Activated B cell treated with CpG ODN at 0.5 μM for 24 hours (primary cell): ENCODE measurements at regions not wholly inside any gene's neighbourhood (a gene's known extent, or its start where the extent isn't known, plus 50 kb on each side); places are given as distances from the start of the nearest gene placed in this dataset.

Source experiments
- ATAC-seq: fragments of 200-7000 bp; cut with Tn5 transposase; one replicate; pipeline ENCODE4 v1.10.0; 2021; ENCODE audit warnings: low read depth, mild to moderate bottlenecking, moderate library complexity
- CTCF ChIA-PET: fragments of 350-600 bp; sonication (Branson Sonifier 250); formaldehyde crosslinking; loops from one replicate; lab custom pipeline; 2021; ENCODE audit warnings: antibody characterized with exemption; lab: Charles Lee
- POLR2A ChIA-PET: fragments of 350-600 bp; sonication (Branson Sonifier 250); formaldehyde crosslinking; loops from one replicate; lab custom pipeline; 2021; ENCODE audit warnings: antibody characterized with exemption; lab: Charles Lee
- DNase-seq: peaks from one replicate; pipeline ENCODE4 v3.0.0; 2022
- H3K27ac Mint-ChIP-seq: one replicate; pipeline ENCODE4 v1.8.0; 2020; ENCODE audit warnings: mixed read lengths
- H3K27me3 Mint-ChIP-seq: one replicate; pipeline ENCODE4 v1.8.0; 2021; ENCODE audit warnings: mixed read lengths
- H3K36me3 Mint-ChIP-seq: one replicate; pipeline ENCODE4 v1.8.0; 2021; ENCODE audit warnings: low read depth, mixed read lengths
- H3K4me1 Mint-ChIP-seq: one replicate; pipeline ENCODE4 v1.8.0; 2021; ENCODE audit warnings: mixed read lengths
- H3K4me3 Mint-ChIP-seq: one replicate; pipeline ENCODE4 v1.8.0; 2020; ENCODE audit warnings: mild to moderate bottlenecking, mixed read lengths
- H3K9me3 Mint-ChIP-seq: one replicate; pipeline ENCODE4 v1.8.0; 2020; ENCODE audit warnings: mixed read lengths
- intact Hi-C: fragments of 100-400 bp; cut with micrococcal nuclease; formaldehyde crosslinking; loops from one replicate; pipeline ENCODE4 v1.15.1; 2024
- TF ChIP-seq, protein P1 (sequence below): fragments of 200-600 bp; IDR thresholded peaks from one replicate; pipeline ENCODE4 v1.8.0; 2022; ENCODE audit warnings: antibody characterized with exemption, mild to moderate bottlenecking

DNA sequence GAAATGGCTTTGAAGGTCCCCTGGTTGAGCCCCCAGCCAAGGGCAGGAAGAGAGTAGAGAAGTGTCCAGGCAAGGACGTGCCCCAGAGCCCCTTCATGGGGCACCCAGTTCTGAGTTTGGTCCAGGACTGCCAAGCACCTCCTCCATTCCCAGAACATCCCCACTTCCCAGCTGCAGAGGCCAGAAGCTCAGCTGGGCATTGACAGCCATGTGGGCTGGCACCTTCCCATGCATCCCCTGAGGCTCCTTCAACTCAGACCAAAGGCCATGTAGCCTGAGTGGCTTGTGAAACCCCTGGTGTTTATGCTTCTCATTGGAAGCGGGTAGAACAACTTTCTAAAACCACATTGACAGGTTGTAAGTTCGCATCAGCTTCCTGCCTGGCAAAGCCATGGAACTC is 789.6 kb downstream of the TBC1D22A start:
- H3K36me3 Mint-ChIP-seq: no peaks in the 10 kb centered on the region
- no peaks in the 10 kb centered on the region for H3K9me3 Mint-ChIP-seq
- ChIA-PET CTCF (no interaction called here), POLR2A (no interaction called here)
- no peaks in the 10 kb centered on the region for H3K4me1 Mint-ChIP-seq
- H3K4me3 Mint-ChIP-seq: no peak overlapping the region
- H3K27me3 Mint-ChIP-seq: no peaks in the 10 kb centered on the region
- no peak overlapping the region for H3K27ac Mint-ChIP-seq
- no peak for ATAC-seq
- intact Hi-C loops: no loop called here
- no peak for DNase-seq
- TF ChIP-seq, protein P1, sequence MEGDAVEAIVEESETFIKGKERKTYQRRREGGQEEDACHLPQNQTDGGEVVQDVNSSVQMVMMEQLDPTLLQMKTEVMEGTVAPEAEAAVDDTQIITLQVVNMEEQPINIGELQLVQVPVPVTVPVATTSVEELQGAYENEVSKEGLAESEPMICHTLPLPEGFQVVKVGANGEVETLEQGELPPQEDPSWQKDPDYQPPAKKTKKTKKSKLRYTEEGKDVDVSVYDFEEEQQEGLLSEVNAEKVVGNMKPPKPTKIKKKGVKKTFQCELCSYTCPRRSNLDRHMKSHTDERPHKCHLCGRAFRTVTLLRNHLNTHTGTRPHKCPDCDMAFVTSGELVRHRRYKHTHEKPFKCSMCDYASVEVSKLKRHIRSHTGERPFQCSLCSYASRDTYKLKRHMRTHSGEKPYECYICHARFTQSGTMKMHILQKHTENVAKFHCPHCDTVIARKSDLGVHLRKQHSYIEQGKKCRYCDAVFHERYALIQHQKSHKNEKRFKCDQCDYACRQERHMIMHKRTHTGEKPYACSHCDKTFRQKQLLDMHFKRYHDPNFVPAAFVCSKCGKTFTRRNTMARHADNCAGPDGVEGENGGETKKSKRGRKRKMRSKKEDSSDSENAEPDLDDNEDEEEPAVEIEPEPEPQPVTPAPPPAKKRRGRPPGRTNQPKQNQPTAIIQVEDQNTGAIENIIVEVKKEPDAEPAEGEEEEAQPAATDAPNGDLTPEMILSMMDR: no peak

DNA sequence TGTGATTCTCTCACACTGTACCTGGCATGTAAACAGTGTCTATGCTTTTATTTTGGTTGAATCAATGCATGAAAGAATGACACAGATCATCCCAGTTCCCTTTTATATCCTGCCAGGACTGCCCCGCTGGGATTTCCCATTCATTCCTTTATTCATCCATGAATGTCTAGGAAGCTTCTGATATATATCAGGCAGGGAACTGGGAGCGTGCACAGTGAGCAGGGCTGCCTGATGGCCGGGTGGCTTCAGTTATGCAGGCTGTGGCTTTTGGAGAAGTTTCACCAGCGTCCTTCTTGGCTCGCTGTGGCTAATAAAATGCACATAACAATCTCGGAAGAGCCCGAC is 789.0 kb downstream of the TBC1D22A start:
- DNase-seq: no peak
- Mint-ChIP-seq H3K9me3 (no peaks in the 10 kb centered on the region), H3K4me1 (no peaks in the 10 kb centered on the region), H3K4me3 (no peak overlapping the region), H3K27me3 (no peaks in the 10 kb centered on the region), H3K27ac (no peak overlapping the region), H3K36me3 (no peaks in the 10 kb centered on the region)
- no peak for ATAC-seq
- TF ChIP-seq, protein P1: no peak
- POLR2A ChIA-PET: no interaction called here
- intact Hi-C loops: no loop called here
- CTCF ChIA-PET: no interaction called here

DNA sequence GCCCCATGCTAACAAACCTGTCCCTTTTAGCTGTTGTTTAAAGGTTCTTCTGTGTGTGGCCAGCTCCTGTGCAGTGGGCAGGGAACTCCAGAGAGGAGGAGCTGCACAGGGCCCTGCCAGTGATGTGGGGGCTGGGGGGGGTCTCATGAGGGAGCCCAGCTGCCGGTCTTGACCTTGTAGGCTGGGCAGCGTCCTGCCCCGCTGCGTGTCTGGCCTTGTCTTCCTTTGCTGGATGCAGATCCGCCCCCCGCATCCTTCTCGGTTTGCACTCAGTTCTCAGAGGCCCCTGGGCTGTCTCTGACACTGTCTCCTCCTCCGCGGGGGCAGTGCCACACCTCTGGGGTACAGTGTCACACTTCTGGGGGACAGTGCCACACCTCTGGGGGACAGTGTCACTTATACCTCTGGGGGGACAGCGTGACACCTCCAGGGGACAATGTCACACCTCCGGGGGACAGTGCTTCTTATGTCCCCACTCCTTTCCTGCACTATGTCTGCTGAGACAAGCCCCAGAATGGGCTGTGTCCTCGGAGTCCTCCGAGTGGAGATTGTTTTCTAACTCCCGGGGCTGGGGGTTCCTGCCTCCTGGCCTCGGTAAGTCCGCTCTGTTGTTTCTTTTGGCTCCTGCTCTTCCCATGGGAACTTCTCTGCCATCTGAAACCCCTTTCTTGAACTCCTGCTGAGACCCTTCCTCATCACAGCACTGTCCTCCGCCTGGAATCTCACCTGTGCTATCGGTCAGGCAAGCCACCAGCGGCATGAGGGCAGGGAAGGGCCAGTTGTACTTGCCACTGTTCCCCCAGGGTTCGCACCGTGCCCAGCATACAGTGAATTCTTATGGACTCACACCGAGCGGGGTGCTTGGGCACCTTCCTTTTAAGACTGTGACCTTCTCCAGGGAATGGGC is 788.3 kb downstream of the TBC1D22A start:
- no peak for ATAC-seq
- intact Hi-C loops: no loop called here
- ChIA-PET POLR2A (no interaction called here), CTCF (no interaction called here)
- no peaks in the 10 kb centered on the region for H3K36me3 Mint-ChIP-seq
- no peak for DNase-seq
- no peaks in the 10 kb centered on the region for H3K27me3 Mint-ChIP-seq
- no peaks in the 10 kb centered on the region for H3K4me1 Mint-ChIP-seq
- H3K27ac Mint-ChIP-seq: no peak overlapping the region
- H3K4me3 Mint-ChIP-seq: no peak overlapping the region
- TF ChIP-seq, protein P1: no peak
- H3K9me3 Mint-ChIP-seq: no peaks in the 10 kb centered on the region

DNA sequence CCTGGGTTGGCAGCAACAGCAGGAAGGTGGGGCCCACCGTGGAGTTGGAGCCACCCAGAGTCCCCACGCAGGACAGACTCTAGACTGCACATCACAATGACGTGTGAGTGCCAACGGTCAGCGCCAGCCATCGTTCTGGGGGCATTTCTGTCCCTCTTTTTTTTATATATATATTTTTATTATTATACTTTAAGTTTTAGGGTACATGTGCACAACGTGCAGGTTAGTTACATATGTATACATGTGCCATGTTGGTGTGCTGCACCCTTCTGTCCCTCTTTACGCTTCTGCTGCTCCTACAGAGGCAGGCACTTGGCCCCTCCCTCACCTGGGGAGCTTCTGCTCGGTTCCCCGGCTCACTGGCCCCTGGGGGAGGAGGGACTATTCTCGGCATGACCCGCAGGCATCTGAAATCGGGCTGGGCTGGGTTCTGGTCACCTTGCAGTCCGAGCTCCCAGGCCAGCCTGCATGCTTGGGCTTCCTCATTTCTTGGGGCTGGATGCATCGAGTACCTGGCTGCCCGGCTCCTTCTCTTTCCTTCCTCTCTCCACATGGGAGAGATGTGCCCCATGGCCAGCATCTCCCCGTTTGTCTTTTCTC is 787.4 kb downstream of the TBC1D22A start:
- DNase-seq: no peak
- POLR2A ChIA-PET: no interaction called here
- Mint-ChIP-seq H3K27ac (no peak overlapping the region), H3K4me1 (no peaks in the 10 kb centered on the region), H3K36me3 (no peaks in the 10 kb centered on the region), H3K27me3 (no peaks in the 10 kb centered on the region), H3K4me3 (no peak overlapping the region), H3K9me3 (peaks cover 1% of the 10 kb centered on the region)
- TF ChIP-seq, protein P1: no peak
- ATAC-seq: no peak
- intact Hi-C loops: no loop called here
- CTCF ChIA-PET: no interaction called here

DNA sequence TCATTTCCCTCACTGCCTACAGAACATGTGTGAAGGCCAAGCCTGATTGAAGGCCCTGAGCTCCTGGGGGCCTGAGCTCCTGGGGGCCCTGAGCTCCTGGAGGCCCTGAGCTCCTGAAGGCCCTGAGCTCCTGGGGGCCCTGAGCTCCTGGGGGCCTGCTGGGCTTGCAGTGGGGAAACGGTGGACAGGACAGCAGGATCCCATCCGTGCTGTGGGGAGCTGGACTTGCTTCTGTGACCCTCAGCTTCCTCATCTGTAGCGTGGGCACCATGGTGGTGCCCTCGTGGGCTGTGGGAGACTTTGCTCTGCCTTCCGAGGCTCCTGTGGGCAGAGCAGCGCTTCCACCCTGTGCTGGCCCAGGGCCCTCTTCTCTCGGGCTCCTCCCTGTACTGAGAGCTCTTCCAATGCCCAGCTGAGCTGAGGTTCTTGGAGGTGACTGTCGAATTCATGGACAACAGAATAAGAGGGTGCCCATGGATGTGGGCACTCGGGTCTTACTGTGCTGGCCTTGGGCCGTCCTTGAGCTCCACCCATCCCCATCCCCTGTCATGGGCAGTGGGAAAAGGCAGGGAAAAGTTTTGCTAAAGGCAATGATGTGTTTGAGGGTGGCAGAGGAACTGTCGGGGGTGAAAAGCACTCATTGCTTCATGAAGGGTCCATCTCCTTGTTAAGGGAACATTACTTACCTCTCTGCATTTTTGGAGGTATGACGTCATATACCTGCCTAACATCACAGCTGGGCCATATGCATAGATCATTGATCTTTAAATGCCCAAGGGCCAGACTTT is 786.7 kb downstream of the TBC1D22A start:
- H3K36me3 Mint-ChIP-seq: no peaks in the 10 kb centered on the region
- H3K4me3 Mint-ChIP-seq: no peak overlapping the region
- POLR2A ChIA-PET: no interaction called here
- DNase-seq: no peak
- TF ChIP-seq, protein P1: no peak
- no peaks in the 10 kb centered on the region for H3K4me1 Mint-ChIP-seq
- no peaks in the 10 kb centered on the region for H3K27me3 Mint-ChIP-seq
- CTCF ChIA-PET: no interaction called here
- no peak for ATAC-seq
- H3K27ac Mint-ChIP-seq: no peak overlapping the region
- H3K9me3 Mint-ChIP-seq: peaks cover 1% of the 10 kb centered on the region
- intact Hi-C loops: no loop called here
